ENCODE measurements at regions not wholly inside any gene's neighbourhood (a gene's known extent, or its start where the extent isn't known, plus 50 kb on each side); places are given as distances from the start of the nearest gene placed in this dataset.
"Not testable (repeated sequence)": the region's sequence is repeated elsewhere in the genome, so short reads cannot be mapped to it uniquely, and the experiment has no call there.

- not testable (repeated sequence) for TF ChIP-seq POLR2AphosphoS5 (IDR thresholded peaks at IDR 0.05; ENCODE audit: low read depth, low read length); IRX3 (CRISPR knock-in tag; IDR thresholded peaks at IDR 0.05; ENCODE audit: borderline replicate concordance, low read depth); TBP (CRISPR knock-in tag; IDR thresholded peaks at IDR 0.05)
These were observed 147.1 kb upstream of the MAMLD1 start for GRCh38 chrX:150216000-150216399.

Data from HepG2 (cell line).